Stimulated activated CD8-positive, alpha-beta memory T cell treated with anti-CD3 and anti-CD28 coated beads, Interleukin-4, amount 100 ng/mL, for 4 hours (primary cell): ENCODE measurements at regions not wholly inside any gene's neighbourhood (a gene's known extent, or its start where the extent isn't known, plus 50 kb on each side); places are given as distances from the start of the nearest gene placed in this dataset.

ENCODE experiments used
- DNase-seq, 2 donors: peaks; one replicate each; pipeline ENCODE4 v3.0.0-alpha.2; 2020; ENCODE audit warnings: low read depth in 2 of 2, low spot score in 1 of 2

GRCh38 chr2:17306706-17307105 lies 211.5 kb downstream of the RAD51AP2 start:
- no peak for DNase-seq

- no peak for DNase-seq
These were observed 212.0 kb downstream of the RAD51AP2 start for GRCh38 chr2:17306219-17306618.

GRCh38 chr2:17303521-17303920 lies 214.7 kb downstream of the RAD51AP2 start:
- no peak for DNase-seq

- DNase-seq: no peak
These were observed 215.2 kb downstream of the RAD51AP2 start for GRCh38 chr2:17303054-17303453.

DNA sequence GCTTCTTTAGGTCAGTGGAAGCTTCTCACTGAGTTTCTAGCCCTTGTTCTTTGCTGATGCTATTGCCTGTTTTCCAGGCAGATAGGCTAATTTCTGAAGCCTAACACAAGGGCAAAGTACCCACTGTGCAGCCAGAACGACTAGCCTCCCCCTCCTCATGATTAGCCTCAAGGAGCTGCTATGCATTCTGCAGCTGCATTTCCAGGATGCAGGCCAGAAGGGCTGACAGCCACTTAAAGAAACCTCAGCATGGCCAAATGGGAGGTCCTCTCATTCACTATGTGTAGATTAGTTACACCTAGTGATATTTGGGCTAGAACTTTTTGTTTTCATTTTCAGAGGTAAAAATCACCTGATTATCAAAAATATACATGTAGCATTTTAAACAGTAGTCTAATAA lies 216.0 kb downstream of the RAD51AP2 start:
- DNase-seq: no peak

DNA sequence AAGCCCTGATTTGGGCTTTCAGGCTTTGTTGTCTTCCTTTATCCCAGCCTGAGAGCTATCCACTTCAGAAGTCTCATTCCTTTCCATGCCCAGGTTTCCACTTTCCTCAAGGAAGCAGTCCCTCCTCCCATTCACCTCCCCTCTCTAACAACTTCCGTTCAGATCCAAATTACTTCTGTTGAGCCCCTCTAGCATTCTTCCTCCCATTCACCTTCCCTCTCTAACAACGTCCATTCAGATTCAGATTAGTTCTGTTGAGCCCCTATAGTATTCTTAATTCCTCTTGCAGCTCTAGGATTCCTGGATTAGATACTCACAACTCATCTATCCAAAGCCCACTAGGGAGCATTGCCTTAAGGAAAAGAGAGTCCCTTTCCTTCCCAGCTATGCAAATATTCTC lies 216.8 kb downstream of the RAD51AP2 start:
- no peak for DNase-seq

DNA sequence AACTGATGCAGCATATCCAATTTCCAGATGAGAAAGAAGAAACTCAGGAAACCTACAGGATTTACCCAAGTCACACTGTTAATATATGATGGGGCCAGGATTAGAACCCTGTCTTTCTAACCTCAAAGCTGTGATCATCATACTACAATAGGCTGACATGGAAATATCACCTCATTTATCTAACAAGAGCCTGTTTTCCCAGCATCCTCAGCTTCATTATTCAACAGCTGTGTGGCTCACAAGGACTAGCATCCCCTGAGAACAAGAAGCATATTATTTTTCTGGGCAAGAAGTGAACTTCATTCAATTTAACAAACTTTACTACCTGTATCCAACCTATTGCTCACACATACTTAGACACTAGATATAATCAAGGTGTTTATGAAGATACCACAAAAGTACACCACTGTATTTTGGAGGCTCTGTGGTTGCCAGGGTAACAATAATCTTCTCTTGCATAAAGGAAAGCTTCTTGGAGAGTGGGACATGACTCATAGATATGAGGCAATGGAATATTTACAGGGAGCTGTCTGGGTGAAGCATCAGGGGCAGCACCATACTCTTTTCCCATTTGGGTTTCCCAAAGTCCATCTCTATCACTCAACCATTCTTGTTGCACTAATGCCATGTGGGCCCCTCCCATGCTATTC lies 218.2 kb downstream of the RAD51AP2 start:
- DNase-seq: no peak

DNA sequence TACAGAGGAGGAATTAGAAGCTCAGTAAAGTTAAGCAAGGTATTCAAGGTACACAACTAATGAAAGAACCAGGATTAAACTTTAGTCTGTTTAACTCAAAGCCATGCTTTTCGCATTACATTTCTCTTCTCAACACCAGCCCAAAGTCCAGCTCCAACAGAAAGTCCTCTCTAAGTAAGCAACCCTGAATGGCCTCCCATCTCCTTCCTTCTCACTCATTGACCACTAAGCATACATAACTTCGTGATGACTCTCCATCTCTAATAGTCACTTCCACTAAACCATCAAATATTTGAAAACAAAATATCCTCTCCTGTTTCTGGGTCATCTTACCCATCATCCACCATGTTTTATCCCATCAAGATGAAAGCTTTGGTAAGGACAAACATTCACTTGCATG lies 219.8 kb downstream of the RAD51AP2 start:
- no peak for DNase-seq

GRCh38 chr2:17296686-17297085 lies 221.6 kb downstream of the RAD51AP2 start:
- no peak for DNase-seq

GRCh38 chr2:17289669-17290068 lies 228.6 kb downstream of the RAD51AP2 start:
- DNase-seq: no peak

GRCh38 chr2:17287183-17287582 lies 231.1 kb downstream of the RAD51AP2 start:
- DNase-seq: no peak

GRCh38 chr2:17282826-17283225 lies 235.4 kb downstream of the RAD51AP2 start:
- no peak for DNase-seq

DNA sequence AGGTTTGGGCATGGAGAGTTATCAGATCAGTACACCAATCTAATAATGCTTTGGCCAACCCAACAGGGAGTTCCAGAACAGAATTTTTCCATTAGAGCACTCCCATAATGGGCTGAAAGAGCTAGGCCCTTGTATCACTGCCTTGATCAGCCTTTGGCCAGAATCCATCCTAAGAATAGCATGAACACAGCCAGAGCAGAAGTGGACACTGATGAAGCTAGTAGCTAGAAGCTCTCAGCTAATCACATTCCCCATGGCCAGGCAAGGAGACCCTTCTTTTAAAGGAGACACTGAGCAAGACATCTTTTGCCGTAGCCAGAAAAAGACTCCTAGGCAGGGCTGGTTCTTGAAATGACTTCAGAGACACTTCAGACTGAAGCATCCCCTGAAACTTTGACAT lies 236.0 kb downstream of the RAD51AP2 start:
- no peak for DNase-seq

GRCh38 chr2:17276220-17276619 lies 242.0 kb downstream of the RAD51AP2 start:
- DNase-seq: no peak

DNA sequence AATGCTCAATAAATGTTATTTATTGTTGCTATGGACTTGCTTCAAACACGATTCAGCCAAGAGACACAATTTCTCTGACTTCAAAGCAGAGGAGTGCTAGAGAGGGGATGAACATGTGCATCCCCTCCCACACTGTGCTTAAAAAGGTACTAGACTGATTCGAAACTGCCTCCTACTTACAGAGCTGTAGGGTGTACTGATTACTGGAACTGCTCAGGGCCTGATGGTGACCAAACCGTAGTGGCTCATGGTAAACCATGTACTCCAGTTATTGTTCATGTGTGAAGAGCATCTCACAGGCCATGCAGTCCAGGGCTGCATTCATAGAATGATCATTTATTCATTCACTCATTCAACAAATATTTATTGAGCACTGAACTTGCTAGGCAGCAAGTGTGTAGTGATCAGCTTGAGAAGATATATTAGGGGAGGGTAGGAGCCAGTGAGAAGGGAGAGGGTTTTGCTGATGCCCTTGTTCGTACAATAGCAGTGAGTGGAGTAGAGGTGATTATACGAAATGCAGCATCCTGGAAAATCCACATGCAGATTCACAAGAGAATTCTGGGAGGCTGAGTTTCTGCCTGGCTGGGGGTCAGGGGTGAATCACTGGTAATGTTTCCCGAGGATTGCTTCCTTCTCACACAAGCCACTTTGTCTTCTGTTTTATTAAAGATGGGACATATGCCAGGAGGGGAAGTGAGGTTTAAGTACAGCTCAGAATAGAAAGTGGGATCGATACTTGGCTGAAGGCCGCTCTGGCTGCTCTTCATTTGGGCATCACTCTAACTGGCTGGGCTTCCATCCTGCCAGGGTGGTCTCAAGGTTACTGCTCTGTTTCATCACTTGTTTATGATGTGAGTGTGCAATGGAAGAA lies 245.4 kb downstream of the RAD51AP2 start:
- no peak for DNase-seq

GRCh38 chr2:17272170-17272569 lies 246.1 kb downstream of the RAD51AP2 start:
- no peak for DNase-seq

DNA sequence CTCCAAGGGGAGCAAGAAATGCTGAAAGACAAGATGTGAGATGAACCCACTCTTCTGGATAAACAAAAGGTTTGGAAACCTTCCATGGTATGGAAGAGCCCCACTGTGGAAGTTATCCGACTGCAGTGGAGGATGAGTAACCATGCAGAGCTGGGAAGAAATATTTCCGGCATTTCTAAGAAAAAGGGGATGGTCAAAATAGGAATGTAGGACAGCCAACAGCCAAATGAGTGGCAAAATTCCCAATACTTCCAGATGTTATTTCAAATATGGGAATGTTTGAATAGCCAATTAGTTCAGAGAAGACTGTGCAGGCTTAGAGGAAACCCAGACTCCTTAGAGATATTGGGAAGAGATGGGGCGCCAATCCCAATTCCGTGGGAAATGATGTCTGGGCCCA lies 246.8 kb downstream of the RAD51AP2 start:
- no peak for DNase-seq

DNA sequence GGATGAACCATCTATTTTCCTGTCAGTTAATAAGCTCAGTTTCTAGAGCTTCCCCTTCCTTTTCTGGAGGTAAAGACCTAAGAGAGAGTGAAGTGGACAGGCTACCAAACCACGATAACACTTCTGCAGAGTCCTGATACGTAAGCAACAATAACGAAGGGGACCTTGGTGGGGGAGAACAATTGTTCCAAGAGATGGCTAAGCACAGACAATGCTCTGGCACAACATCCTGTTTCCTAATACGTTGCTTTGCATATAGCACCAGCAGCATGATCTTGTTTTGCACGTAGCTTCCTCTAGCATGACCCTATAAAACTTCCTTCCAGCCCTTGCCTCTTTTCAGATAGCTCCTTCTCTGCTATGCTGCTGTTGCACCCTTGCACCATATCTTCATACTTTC lies 247.3 kb downstream of the RAD51AP2 start:
- no peak for DNase-seq

GRCh38 chr2:17263570-17263968 lies 254.7 kb downstream of the RAD51AP2 start:
- DNase-seq: no peak

DNA sequence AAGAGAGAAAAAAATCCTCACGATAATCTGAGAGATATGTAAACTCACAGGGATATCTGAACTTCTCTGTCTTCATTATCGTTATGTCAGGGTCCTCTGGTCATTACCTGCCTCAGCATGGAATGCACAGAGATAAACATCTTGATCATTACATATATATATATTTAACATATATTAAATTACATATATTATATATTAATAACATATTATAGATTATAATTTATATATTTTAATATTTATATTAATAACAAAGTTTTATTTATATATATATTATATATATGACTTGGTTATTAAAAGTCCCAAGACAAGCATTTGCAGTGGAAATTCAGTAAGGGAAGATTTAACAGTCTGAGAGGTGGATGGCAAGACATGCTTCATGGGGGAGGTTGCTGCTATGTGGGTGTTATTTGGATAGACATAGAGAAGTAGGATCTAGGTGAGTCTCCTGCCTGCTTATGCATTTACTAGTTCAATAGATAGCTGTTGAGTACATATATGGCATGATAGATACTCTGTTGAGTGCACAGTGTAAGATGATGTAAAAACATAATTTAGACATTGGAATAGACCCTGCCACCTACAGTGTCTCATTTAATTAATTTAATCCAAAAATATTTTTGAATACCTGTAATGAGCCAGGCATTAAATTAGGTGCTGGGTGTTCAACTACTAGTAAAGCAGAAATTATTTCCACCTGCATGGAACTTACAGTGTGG lies 255.2 kb downstream of the RAD51AP2 start:
- no peak for DNase-seq

GRCh38 chr2:17259613-17260012 lies 258.6 kb downstream of the RAD51AP2 start:
- DNase-seq: no peak

GRCh38 chr2:17258861-17259260 lies 259.4 kb downstream of the RAD51AP2 start:
- no peak for DNase-seq
